GM10266 (cell line): ENCODE measurements at regions not wholly inside any gene's neighbourhood (a gene's known extent, or its start where the extent isn't known, plus 50 kb on each side); places are given as distances from the start of the nearest gene placed in this dataset.
"Not testable (repeated sequence)": the region's sequence is repeated elsewhere in the genome, so short reads cannot be mapped to it uniquely, and the experiment has no call there.

Experiments
- DNase-seq: peaks from one replicate; pipeline ENCODE4 v3.0.0; 2012; ENCODE audit errors: extremely low spot score
- CTCF ChIP-seq: IDR thresholded peaks from 2 replicates; pipeline ENCODE4 v1.5.1; 2012; ENCODE audit warnings: mild to moderate bottlenecking, low read depth; ENCODE audit not compliant: control insufficient read depth, insufficient read depth; ENCODE audit errors: missing control alignments

GRCh38 chr14:42504433-42504832 lies 897.8 kb downstream of the LRFN5 start:
- DNase-seq: no peak
- no peak for TF ChIP-seq CTCF

- TF ChIP-seq CTCF: no peak
- no peak for DNase-seq
Observed at GRCh38 chr14:42499137-42499536, 892.5 kb downstream of the LRFN5 start.

GRCh38 chr14:42490536-42490935 lies 883.9 kb downstream of the LRFN5 start:
- no peak for DNase-seq
- TF ChIP-seq CTCF: no peak

GRCh38 chr14:42488965-42489364 lies 882.3 kb downstream of the LRFN5 start:
- no peak for TF ChIP-seq CTCF
- DNase-seq: no peak

GRCh38 chr14:42482345-42482971 lies 875.8 kb downstream of the LRFN5 start:
- DNase-seq: not testable (repeated sequence)

GRCh38 chr14:42481714-42482113 lies 875.0 kb downstream of the LRFN5 start:
- not testable (repeated sequence) for DNase-seq

GRCh38 chr14:42480255-42480654 lies 873.6 kb downstream of the LRFN5 start:
- peak; percentile 19 for DNase-seq
- TF ChIP-seq CTCF: no peak

GRCh38 chr14:42475289-42475688 lies 868.6 kb downstream of the LRFN5 start:
- no peak for DNase-seq
- no peak for TF ChIP-seq CTCF

- DNase-seq: no peak
- TF ChIP-seq CTCF: no peak
Observed at GRCh38 chr14:42470427-42470719, 863.7 kb downstream of the LRFN5 start.
